ENCODE measurements at regions not wholly inside any gene's neighbourhood (a gene's known extent, or its start where the extent isn't known, plus 50 kb on each side); places are given as distances from the start of the nearest gene placed in this dataset.

DNA sequence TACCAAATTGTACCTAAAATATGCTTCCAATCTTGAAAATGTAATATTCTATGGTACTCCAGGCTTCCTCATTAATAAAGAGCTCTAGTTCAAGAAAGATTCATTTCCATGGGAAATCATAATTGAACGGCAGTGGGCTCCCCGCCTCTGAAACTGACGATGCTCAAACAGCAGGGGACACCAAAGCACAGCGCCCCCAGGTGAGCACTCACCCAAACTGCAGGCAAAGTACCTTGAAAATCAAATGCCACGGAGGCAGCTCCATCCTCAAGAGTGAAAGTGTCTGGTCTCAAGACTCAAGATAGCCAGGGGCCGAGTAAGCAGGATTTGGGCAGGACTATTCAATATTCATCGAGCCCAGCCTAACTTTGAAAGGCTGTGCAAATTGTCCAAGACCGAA is 217.4 kb upstream of the TNRC6C start:
- no peak for ATAC-seq (replicated peaks; ENCODE audit: extremely low read depth, poor library complexity, severe bottlenecking)

DNA sequence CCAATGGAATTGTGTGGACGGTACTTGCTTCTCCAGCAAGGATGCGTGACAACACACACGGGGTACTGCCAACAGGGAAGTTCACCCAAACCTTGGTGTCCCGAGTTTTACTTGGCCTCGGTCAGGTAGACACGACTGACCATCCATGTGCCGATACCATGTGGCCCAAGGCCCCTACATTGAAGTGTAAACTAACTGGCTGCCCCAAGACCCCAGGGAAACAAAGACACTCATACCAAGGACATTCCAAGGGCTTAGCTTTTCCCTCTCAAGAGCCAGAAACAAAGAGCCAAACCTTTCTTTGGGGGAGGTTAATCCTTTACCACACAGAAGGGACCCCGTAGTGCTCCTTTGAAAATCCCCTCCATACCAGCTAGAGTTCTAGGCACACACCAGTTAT is 215.9 kb upstream of the TNRC6C start:
- H3K27ac Mint-ChIP-seq (ENCODE audit: low read depth), result no peak overlapping the region
- ATAC-seq (replicated peaks; ENCODE audit: extremely low read depth, poor library complexity, severe bottlenecking), result no peak

More for the DNA sequence above, 217.4 kb upstream of the TNRC6C start:
- Mint-ChIP-seq H3K36me3 (ENCODE audit: insufficient read depth) (no peaks in the 10 kb centered on the region), H3K27ac (ENCODE audit: low read depth) (no peak overlapping the region), H3K27me3 (peaks cover 13% of the 10 kb centered on the region), H3K4me3 (no peak overlapping the region), H3K4me1 (no peaks in the 10 kb centered on the region), H3K9me3 (no peaks in the 10 kb centered on the region)
- no peak for DNase-seq (ENCODE audit: low spot score in 2 of 2)

GRCh38 chr17:77744066-77744988 is 214.2 kb upstream of the TNRC6C start:
- no peaks in the 10 kb centered on the region for H3K4me1 Mint-ChIP-seq
- H3K27me3 Mint-ChIP-seq, result peaks cover 12% of the 10 kb centered on the region
- no peak overlapping the region for H3K27ac Mint-ChIP-seq (ENCODE audit: low read depth)
- no peaks in the 10 kb centered on the region for H3K9me3 Mint-ChIP-seq
- H3K4me3 Mint-ChIP-seq, result no peak overlapping the region
- peaks cover 1% of the 10 kb centered on the region for H3K36me3 Mint-ChIP-seq (ENCODE audit: insufficient read depth)
- ATAC-seq (replicated peaks; ENCODE audit: extremely low read depth, poor library complexity, severe bottlenecking) (no peak), DNase-seq (ENCODE audit: low spot score in 2 of 2) (no peak)

More for the DNA sequence above, 215.9 kb upstream of the TNRC6C start:
- Mint-ChIP-seq H3K9me3 (no peaks in the 10 kb centered on the region), H3K36me3 (ENCODE audit: insufficient read depth) (no peaks in the 10 kb centered on the region), H3K4me3 (no peak overlapping the region), H3K27me3 (peaks cover 13% of the 10 kb centered on the region), H3K4me1 (no peaks in the 10 kb centered on the region)
- DNase-seq (ENCODE audit: low spot score in 2 of 2), result no peak

DNA sequence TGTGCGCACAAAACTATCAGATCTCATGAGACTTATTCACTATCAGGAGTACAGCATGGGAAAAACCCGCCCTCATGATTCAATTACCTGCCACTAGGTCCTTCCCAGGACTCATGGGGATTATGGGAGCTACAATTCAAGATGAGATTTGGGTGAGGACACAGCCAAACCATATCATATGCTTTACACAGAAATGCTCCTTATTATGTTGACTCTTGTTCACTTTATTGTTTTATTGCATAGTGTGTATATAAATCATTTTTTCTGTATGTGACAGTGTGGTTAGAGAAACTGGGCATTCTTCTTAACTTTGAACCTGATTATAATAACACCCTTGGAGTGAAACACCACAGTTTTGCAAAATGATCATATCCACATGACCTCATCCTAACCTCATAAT is 212.8 kb upstream of the TNRC6C start:
- ATAC-seq (replicated peaks; ENCODE audit: extremely low read depth, poor library complexity, severe bottlenecking), result no peak
- no peaks in the 10 kb centered on the region for H3K9me3 Mint-ChIP-seq
- no peak overlapping the region for H3K4me3 Mint-ChIP-seq
- DNase-seq (ENCODE audit: low spot score in 2 of 2), result no peak
- H3K4me1 Mint-ChIP-seq, result no peaks in the 10 kb centered on the region
- H3K36me3 Mint-ChIP-seq (ENCODE audit: insufficient read depth), result peaks cover 1% of the 10 kb centered on the region
- H3K27ac Mint-ChIP-seq (ENCODE audit: low read depth), result no peak overlapping the region
- peaks cover 9% of the 10 kb centered on the region for H3K27me3 Mint-ChIP-seq

DNA sequence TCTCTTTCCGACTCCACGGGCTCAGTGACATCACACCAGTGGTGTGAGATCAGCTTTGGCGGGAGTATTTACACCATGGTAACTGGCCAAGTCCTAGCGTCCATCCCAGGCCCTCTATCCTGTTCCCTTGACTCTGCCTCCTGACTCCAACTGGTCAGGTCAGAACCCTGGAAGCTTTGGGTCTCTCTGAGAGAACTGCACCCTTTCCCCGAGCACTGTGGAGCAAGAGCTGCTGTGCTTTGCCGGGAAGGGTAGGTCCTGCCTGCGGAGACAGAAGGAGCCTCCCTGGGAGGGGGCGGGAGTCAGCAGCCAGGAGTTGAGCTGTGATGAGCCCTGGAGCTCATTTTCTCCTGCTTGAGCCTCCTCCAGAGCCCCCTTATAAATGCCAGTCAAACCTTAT is 212.1 kb upstream of the TNRC6C start:
- Mint-ChIP-seq H3K36me3 (ENCODE audit: insufficient read depth) (peaks cover 1% of the 10 kb centered on the region), H3K27ac (ENCODE audit: low read depth) (no peak overlapping the region), H3K9me3 (no peaks in the 10 kb centered on the region), H3K4me3 (no peak overlapping the region), H3K27me3 (peaks cover 9% of the 10 kb centered on the region), H3K4me1 (no peaks in the 10 kb centered on the region)
- DNase-seq (ENCODE audit: low spot score in 2 of 2) (no peak), ATAC-seq (replicated peaks; ENCODE audit: extremely low read depth, poor library complexity, severe bottlenecking) (no peak)

DNA sequence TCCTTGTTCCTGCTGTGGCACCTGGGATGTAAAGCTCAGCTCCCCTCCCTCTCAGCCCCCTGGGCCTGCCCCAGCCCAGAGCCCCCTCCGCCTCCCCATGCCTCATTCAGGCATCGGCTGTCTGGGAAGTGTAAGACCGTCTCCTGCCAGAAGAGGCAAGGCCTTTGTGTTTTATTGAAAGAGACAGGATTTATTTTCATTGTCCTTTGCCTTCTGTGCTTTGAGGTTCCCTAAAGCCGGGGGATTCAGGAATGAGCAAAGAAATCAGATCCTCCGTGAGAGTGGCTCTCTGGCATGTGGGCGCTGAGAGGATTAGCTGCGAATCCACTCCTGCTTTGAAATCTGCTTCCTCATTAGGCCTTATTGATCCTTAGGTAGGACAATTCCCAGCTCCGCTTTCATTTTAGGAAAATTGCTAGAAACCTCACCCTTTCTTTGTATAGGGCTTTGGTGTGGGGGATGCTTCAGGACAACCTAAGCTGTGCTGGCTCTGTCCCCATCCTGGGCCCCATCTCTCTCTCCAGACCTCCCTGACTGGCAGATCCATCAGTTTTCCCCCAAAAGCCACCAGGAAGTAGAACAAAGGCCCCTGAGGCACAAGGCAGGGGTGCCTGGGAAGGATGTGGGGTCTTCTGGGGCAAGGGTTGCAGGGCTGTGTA is 211.5 kb upstream of the TNRC6C start:
- no peaks in the 10 kb centered on the region for H3K4me1 Mint-ChIP-seq
- H3K4me3 Mint-ChIP-seq, result no peak overlapping the region
- H3K9me3 Mint-ChIP-seq, result no peaks in the 10 kb centered on the region
- DNase-seq (ENCODE audit: low spot score in 2 of 2) (no peak), ATAC-seq (replicated peaks; ENCODE audit: extremely low read depth, poor library complexity, severe bottlenecking) (no peak)
- H3K27me3 Mint-ChIP-seq, result peaks cover 9% of the 10 kb centered on the region
- peaks cover 1% of the 10 kb centered on the region for H3K36me3 Mint-ChIP-seq (ENCODE audit: insufficient read depth)
- no peak overlapping the region for H3K27ac Mint-ChIP-seq (ENCODE audit: low read depth)

GRCh38 chr17:77748436-77748835 is 210.1 kb upstream of the TNRC6C start:
- Mint-ChIP-seq H3K27me3 (peaks cover 9% of the 10 kb centered on the region), H3K36me3 (ENCODE audit: insufficient read depth) (peaks cover 1% of the 10 kb centered on the region), H3K9me3 (no peaks in the 10 kb centered on the region), H3K27ac (ENCODE audit: low read depth) (no peak overlapping the region), H3K4me1 (no peaks in the 10 kb centered on the region), H3K4me3 (no peak overlapping the region)
- no peak for DNase-seq (ENCODE audit: low spot score in 2 of 2)
- ATAC-seq (replicated peaks; ENCODE audit: extremely low read depth, poor library complexity, severe bottlenecking), result no peak

DNA sequence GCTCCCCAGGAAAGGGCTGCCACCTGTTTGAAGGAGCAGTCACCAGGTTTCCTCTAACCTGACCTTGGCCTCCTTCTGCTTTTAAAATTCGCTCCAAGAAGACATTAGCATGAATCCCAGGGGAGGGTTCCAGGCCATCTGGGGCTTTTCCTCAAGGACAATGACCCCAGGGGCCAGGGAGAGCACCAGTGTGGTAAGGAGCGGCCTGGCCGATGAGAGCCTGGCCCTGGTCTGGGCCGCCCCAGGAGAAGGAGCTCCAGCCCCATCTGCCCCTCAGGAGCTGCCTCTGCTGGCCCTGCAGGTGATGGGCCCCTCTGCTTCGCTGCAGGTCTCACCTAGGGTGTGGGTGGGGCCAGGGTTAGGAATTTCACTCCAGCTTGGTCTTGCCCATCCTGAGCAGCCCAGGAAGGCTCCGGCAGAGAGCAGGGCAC is 209.2 kb upstream of the TNRC6C start:
- Mint-ChIP-seq H3K27me3 (peaks cover 9% of the 10 kb centered on the region), H3K27ac (ENCODE audit: low read depth) (no peak overlapping the region), H3K4me1 (no peaks in the 10 kb centered on the region)

GRCh38 chr17:77749989-77750388 is 208.5 kb upstream of the TNRC6C start:
- H3K4me3 Mint-ChIP-seq, result no peak overlapping the region
- ATAC-seq (replicated peaks; ENCODE audit: extremely low read depth, poor library complexity, severe bottlenecking) (no peak), DNase-seq (ENCODE audit: low spot score in 2 of 2) (no peak)
- H3K36me3 Mint-ChIP-seq (ENCODE audit: insufficient read depth), result peaks cover 1% of the 10 kb centered on the region
- H3K27ac Mint-ChIP-seq (ENCODE audit: low read depth), result no peak overlapping the region
- H3K27me3 Mint-ChIP-seq, result peaks cover 9% of the 10 kb centered on the region
- H3K4me1 Mint-ChIP-seq, result no peaks in the 10 kb centered on the region
- no peaks in the 10 kb centered on the region for H3K9me3 Mint-ChIP-seq

More for the DNA sequence above, 209.2 kb upstream of the TNRC6C start:
- no peak overlapping the region for H3K4me3 Mint-ChIP-seq
- no peak for DNase-seq (ENCODE audit: low spot score in 2 of 2)
- no peak for ATAC-seq (replicated peaks; ENCODE audit: extremely low read depth, poor library complexity, severe bottlenecking)
- peaks cover 1% of the 10 kb centered on the region for H3K36me3 Mint-ChIP-seq (ENCODE audit: insufficient read depth)
- H3K9me3 Mint-ChIP-seq, result no peaks in the 10 kb centered on the region

DNA sequence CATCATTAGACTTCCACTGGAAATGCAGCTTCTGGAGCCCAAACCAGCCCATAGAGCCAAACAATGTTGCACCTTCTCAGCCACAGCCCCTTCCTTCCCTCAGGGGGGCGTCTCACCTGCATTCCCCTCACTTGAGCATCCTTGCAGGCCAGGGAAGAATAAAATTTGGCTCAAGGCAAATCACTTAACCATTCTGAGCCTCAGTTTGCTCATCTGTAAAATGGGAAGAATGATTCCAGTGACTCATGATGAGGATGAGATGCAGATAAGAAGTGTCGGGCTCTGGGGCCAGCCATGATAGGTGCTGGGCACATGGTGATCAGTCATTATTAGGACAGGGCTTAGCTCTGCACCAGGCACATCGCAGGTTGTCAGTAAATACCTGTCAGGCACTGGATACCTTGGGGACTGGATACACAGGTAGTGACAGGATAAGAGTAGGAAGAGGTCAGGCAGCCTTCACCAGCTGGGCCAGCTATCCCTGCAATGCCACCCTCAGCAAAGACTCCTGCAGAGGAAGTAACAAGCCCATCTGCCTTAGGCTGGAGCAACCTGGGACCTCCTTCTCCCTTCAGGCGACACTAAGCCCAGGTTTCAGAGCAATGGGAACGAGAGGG is 208.0 kb upstream of the TNRC6C start:
- H3K9me3 Mint-ChIP-seq, result no peaks in the 10 kb centered on the region
- ATAC-seq (replicated peaks; ENCODE audit: extremely low read depth, poor library complexity, severe bottlenecking) (no peak), DNase-seq (ENCODE audit: low spot score in 2 of 2) (no peak)
- no peak overlapping the region for H3K4me3 Mint-ChIP-seq
- H3K36me3 Mint-ChIP-seq (ENCODE audit: insufficient read depth), result peaks cover 1% of the 10 kb centered on the region
- H3K4me1 Mint-ChIP-seq, result no peaks in the 10 kb centered on the region
- H3K27ac Mint-ChIP-seq (ENCODE audit: low read depth), result no peak overlapping the region
- H3K27me3 Mint-ChIP-seq, result peaks cover 9% of the 10 kb centered on the region

GRCh38 chr17:77753246-77753645 is 205.3 kb upstream of the TNRC6C start:
- Mint-ChIP-seq H3K27me3 (peaks cover 2% of the 10 kb centered on the region), H3K27ac (ENCODE audit: low read depth) (no peak overlapping the region), H3K9me3 (no peaks in the 10 kb centered on the region), H3K4me3 (no peak overlapping the region), H3K4me1 (no peaks in the 10 kb centered on the region), H3K36me3 (ENCODE audit: insufficient read depth) (peaks cover 2% of the 10 kb centered on the region)
- no peak for DNase-seq (ENCODE audit: low spot score in 2 of 2)
- ATAC-seq (replicated peaks; ENCODE audit: extremely low read depth, poor library complexity, severe bottlenecking), result no peak

GRCh38 chr17:77753691-77754245 is 204.7 kb upstream of the TNRC6C start:
- Mint-ChIP-seq H3K36me3 (ENCODE audit: insufficient read depth) (peaks cover 2% of the 10 kb centered on the region), H3K27ac (ENCODE audit: low read depth) (no peak overlapping the region), H3K4me1 (no peaks in the 10 kb centered on the region)

More at GRCh38 chr17:77753691-77754245, 204.7 kb upstream of the TNRC6C start:
- no peaks in the 10 kb centered on the region for H3K27me3 Mint-ChIP-seq
- no peak overlapping the region for H3K4me3 Mint-ChIP-seq
- no peaks in the 10 kb centered on the region for H3K9me3 Mint-ChIP-seq
- DNase-seq (ENCODE audit: low spot score in 2 of 2) (no peak), ATAC-seq (replicated peaks; ENCODE audit: extremely low read depth, poor library complexity, severe bottlenecking) (no peak)
